NCI-H2171 treated with DMSO at 0.1 percent for 48 hours (cell line): ENCODE measurements at regions not wholly inside any gene's neighbourhood (a gene's known extent, or its start where the extent isn't known, plus 50 kb on each side); places are given as distances from the start of the nearest gene placed in this dataset.
"Not testable (repeated sequence)": the region's sequence is repeated elsewhere in the genome, so short reads cannot be mapped to it uniquely, and the experiment has no call there.

Source experiments
- DNase-seq: peaks from one replicate; lab custom pipeline; 2025; lab: John Stamatoyannopoulos, UW

GRCh38 chr3:167001374-167001773 is 378.7 kb downstream of the ZBBX start:
- DNase-seq = no peak

- no peak for DNase-seq
Observed at GRCh38 chr3:166993015-166993630, 387.0 kb downstream of the ZBBX start.

- no peak for DNase-seq
Observed at GRCh38 chr3:166986000-166986399, 394.1 kb downstream of the ZBBX start.

- DNase-seq = not testable (repeated sequence)
Observed at GRCh38 chr3:166975796-166976195, 404.3 kb downstream of the ZBBX start.

- not testable (repeated sequence) for DNase-seq
Observed at GRCh38 chr3:166967714-166968113, 412.4 kb downstream of the ZBBX start.

- DNase-seq = no peak
Observed at GRCh38 chr3:166962911-166963310, 417.2 kb downstream of the ZBBX start.

GRCh38 chr3:166957121-166957520 is 423.0 kb downstream of the ZBBX start:
- DNase-seq = no peak

GRCh38 chr3:166955201-166955939 is 424.7 kb downstream of the ZBBX start:
- DNase-seq = no peak

GRCh38 chr3:166934879-166935278 is 445.2 kb downstream of the ZBBX start:
- no peak for DNase-seq

- no peak for DNase-seq
Observed at GRCh38 chr3:166917437-166917836, 462.7 kb downstream of the ZBBX start.

GRCh38 chr3:166902374-166902773 is 477.7 kb downstream of the ZBBX start:
- DNase-seq = no peak

- no peak for DNase-seq
Observed at GRCh38 chr3:166900866-166901577, 479.1 kb downstream of the ZBBX start.

- DNase-seq = no peak
Observed at GRCh38 chr3:166897811-166898210, 482.3 kb downstream of the ZBBX start.

- no peak for DNase-seq
Observed at GRCh38 chr3:166889241-166889640, 490.9 kb downstream of the ZBBX start.

- no peak for DNase-seq
Observed at GRCh38 chr3:166879661-166880060, 500.4 kb downstream of the ZBBX start.

- no peak for DNase-seq
Observed at GRCh38 chr3:166877971-166878370, 502.1 kb downstream of the ZBBX start.

- no peak for DNase-seq
Observed at GRCh38 chr3:166864473-166865467, 515.3 kb downstream of the ZBBX start.

- DNase-seq = no peak
Observed at GRCh38 chr3:166860217-166860616, 519.9 kb downstream of the ZBBX start.

- DNase-seq = no peak
Observed at GRCh38 chr3:166844329-166844728, 535.8 kb downstream of the ZBBX start.

- not testable (repeated sequence) for DNase-seq
Observed at GRCh38 chr3:166842784-166843183, 537.3 kb downstream of the ZBBX start.

GRCh38 chr3:166837535-166837934 is 542.6 kb downstream of the ZBBX start:
- peak; percentile 31 for DNase-seq

GRCh38 chr3:166836836-166837235 is 543.3 kb downstream of the ZBBX start:
- no peak for DNase-seq
